HCT116 (cell line): ENCODE measurements at regions not wholly inside any gene's neighbourhood (a gene's known extent, or its start where the extent isn't known, plus 50 kb on each side); places are given as distances from the start of the nearest gene placed in this dataset.

Experiments
- CEBPB ChIP-seq: IDR thresholded peaks from 2 replicates; pipeline ENCODE4 v1.6.1; 2012; ENCODE audit warnings: low read depth
- CTCF ChIP-seq, 3 experiments: fragments of 200-600 bp in 1 of 3; sonication (generic) in 1 of 3; IDR thresholded peaks in 2 of 3; conservative IDR thresholded peaks in 1 of 3; 2 replicates each; pipeline ENCODE4 v1.5.1; 2012 to 2017; ENCODE audit warnings: low read depth in 2 of 3, low read length in 2 of 3, antibody characterized with exemption in 1 of 3, borderline replicate concordance in 1 of 3, control low read depth in 1 of 3, mild to moderate bottlenecking in 1 of 3, mixed read lengths in 1 of 3, mixed run types in 1 of 3, moderate library complexity in 1 of 3; ENCODE audit not compliant: insufficient read depth in 1 of 3
- EZH2 ChIP-seq: fragments of 200-600 bp; sonication (generic); IDR thresholded peaks from 2 replicates; pipeline ENCODE4 v1.6.1; 2017; ENCODE audit warnings: antibody characterized with exemption, mixed run types
- EZH2phosphoT487 ChIP-seq: fragments of 200-600 bp; IDR thresholded peaks from 2 replicates; pipeline ENCODE4 v1.6.1; 2018; ENCODE audit warnings: antibody characterized with exemption, borderline replicate concordance
- JUND ChIP-seq: IDR thresholded peaks from 2 replicates; pipeline ENCODE4 v1.6.1; 2012
- MAX ChIP-seq: IDR thresholded peaks from 2 replicates; pipeline ENCODE4 v1.6.1; 2012
- POLR2A ChIP-seq: IDR thresholded peaks from 2 replicates; pipeline ENCODE4 v1.7.0; 2011; ENCODE audit warnings: borderline replicate concordance; ENCODE audit not compliant: insufficient read depth, insufficient read length; ENCODE audit errors: extremely low read depth
- POLR2AphosphoS5 ChIP-seq: IDR thresholded peaks from 2 replicates; pipeline ENCODE4 v1.6.1; 2011; ENCODE audit warnings: mild to moderate bottlenecking, low read depth, low read length, moderate library complexity
- RAD21 ChIP-seq: IDR thresholded peaks from 2 replicates; pipeline ENCODE4 v1.6.1; 2012; ENCODE audit warnings: low read depth, mild to moderate bottlenecking
- SIN3A ChIP-seq: IDR thresholded peaks from 2 replicates; pipeline ENCODE4 v1.6.1; 2012; ENCODE audit warnings: low read depth
- TCF7L2 ChIP-seq: IDR thresholded peaks from 2 replicates; pipeline ENCODE4 v1.7.0; 2011; ENCODE audit warnings: borderline replicate concordance, inconsistent platforms; ENCODE audit not compliant: insufficient read depth, insufficient read length; ENCODE audit errors: extremely low read depth
- YY1 ChIP-seq: IDR thresholded peaks from 2 replicates; pipeline ENCODE4 v1.6.1; 2011; ENCODE audit warnings: low read length, low read depth, moderate library complexity, mild to moderate bottlenecking; ENCODE audit not compliant: insufficient replicate concordance; ENCODE audit errors: extremely low read depth
- TF ChIP-seq, protein P1 (sequence below): IDR thresholded peaks from 2 replicates; pipeline ENCODE4 v1.6.1; 2011; ENCODE audit warnings: mild to moderate bottlenecking, low read length, moderate library complexity; ENCODE audit not compliant: insufficient replicate concordance; ENCODE audit errors: extremely low read depth
- TF ChIP-seq, protein P2 (sequence below): IDR thresholded peaks from 2 replicates; pipeline ENCODE4 v1.6.1; 2012; ENCODE audit warnings: low read depth

GRCh38 chr10:64795847-64796246, 1274.6 kb downstream of the REEP3 start:
- TF ChIP-seq POLR2A (no peak), CTCF (IDR thresholded peaks at IDR 0.05 in 2 of 3, conservative IDR thresholded peaks at IDR 0.05 in 1 of 3; ENCODE audit: borderline replicate concordance in 1 of 3, insufficient read depth in 1 of 3, low read depth in 2 of 3, low read length in 2 of 3) (no peak), EZH2 (no peak), EZH2phosphoT487 (no peak), CEBPB (no peak), RAD21 (no peak), YY1 (no peak), POLR2AphosphoS5 (no peak), JUND (no peak), TCF7L2 (no peak), MAX (no peak), SIN3A (no peak)
- TF ChIP-seq, protein P1, sequence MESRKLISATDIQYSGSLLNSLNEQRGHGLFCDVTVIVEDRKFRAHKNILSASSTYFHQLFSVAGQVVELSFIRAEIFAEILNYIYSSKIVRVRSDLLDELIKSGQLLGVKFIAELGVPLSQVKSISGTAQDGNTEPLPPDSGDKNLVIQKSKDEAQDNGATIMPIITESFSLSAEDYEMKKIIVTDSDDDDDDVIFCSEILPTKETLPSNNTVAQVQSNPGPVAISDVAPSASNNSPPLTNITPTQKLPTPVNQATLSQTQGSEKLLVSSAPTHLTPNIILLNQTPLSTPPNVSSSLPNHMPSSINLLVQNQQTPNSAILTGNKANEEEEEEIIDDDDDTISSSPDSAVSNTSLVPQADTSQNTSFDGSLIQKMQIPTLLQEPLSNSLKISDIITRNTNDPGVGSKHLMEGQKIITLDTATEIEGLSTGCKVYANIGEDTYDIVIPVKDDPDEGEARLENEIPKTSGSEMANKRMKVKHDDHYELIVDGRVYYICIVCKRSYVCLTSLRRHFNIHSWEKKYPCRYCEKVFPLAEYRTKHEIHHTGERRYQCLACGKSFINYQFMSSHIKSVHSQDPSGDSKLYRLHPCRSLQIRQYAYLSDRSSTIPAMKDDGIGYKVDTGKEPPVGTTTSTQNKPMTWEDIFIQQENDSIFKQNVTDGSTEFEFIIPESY, result no peak
- TF ChIP-seq, protein P2, sequence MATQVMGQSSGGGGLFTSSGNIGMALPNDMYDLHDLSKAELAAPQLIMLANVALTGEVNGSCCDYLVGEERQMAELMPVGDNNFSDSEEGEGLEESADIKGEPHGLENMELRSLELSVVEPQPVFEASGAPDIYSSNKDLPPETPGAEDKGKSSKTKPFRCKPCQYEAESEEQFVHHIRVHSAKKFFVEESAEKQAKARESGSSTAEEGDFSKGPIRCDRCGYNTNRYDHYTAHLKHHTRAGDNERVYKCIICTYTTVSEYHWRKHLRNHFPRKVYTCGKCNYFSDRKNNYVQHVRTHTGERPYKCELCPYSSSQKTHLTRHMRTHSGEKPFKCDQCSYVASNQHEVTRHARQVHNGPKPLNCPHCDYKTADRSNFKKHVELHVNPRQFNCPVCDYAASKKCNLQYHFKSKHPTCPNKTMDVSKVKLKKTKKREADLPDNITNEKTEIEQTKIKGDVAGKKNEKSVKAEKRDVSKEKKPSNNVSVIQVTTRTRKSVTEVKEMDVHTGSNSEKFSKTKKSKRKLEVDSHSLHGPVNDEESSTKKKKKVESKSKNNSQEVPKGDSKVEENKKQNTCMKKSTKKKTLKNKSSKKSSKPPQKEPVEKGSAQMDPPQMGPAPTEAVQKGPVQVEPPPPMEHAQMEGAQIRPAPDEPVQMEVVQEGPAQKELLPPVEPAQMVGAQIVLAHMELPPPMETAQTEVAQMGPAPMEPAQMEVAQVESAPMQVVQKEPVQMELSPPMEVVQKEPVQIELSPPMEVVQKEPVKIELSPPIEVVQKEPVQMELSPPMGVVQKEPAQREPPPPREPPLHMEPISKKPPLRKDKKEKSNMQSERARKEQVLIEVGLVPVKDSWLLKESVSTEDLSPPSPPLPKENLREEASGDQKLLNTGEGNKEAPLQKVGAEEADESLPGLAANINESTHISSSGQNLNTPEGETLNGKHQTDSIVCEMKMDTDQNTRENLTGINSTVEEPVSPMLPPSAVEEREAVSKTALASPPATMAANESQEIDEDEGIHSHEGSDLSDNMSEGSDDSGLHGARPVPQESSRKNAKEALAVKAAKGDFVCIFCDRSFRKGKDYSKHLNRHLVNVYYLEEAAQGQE, result no peak
